K562 (cell line): ENCODE measurements at regions not wholly inside any gene's neighbourhood (a gene's known extent, or its start where the extent isn't known, plus 50 kb on each side); places are given as distances from the start of the nearest gene placed in this dataset.

Experiments
- ATAC-seq: fragments of 200-7000 bp; cut with Tn5 transposase; 3 replicates; pipeline ENCODE4 v1.9.1; 2020; ENCODE audit warnings: moderate library complexity
- BruUV-seq: library from RNA; stranded (reverse); fragments of 400-500 nt; replicated peaks from 2 replicates; lab custom pipeline; 2021; lab: Mats Ljungman, UMichigan
- CTCF ChIA-PET: fragments of 300-600 bp; formaldehyde crosslinking; extraction: SDS; loops from one replicate; lab custom pipeline; 2021; ENCODE audit warnings: low intra/inter-chr PET ratio; lab: Yijun Ruan, JAX
- POLR2A ChIA-PET: fragments of 300-600, 350-650 bp; sonication (Branson Sonifier 250); formaldehyde crosslinking; extraction: SDS; loops from one replicate; lab custom pipeline; 2021; ENCODE audit warnings: antibody characterized with exemption, inconsistent platforms; lab: Yijun Ruan, JAX
- DNase-seq, 4 experiments: peaks; one replicate each; pipeline versions ENCODE4 v3.0.0 to v3.0.0-alpha.2; 2011 to 2018; ENCODE audit warnings: low spot score in 3 of 4, mixed read lengths in 3 of 4; ENCODE audit errors: extremely low read depth in 1 of 4
- FAIRE-seq: peaks from 2 replicates; lab custom pipeline; 2011; peaks lifted over from hg19 to GRCh38; lab: Jason Lieb, UNC
- H2AFZ ChIP-seq: 2 replicates; pipeline ENCODE4 v1.6.0; 2011; ENCODE audit warnings: low read depth, low read length, control low read depth, inconsistent platforms
- H3K27ac ChIP-seq: fragments of 200-600 bp; 3 replicates; pipeline ENCODE4 v1.8.0; 2011; ENCODE audit warnings: low read depth, mild to moderate bottlenecking, control low read depth, inconsistent platforms, low read length, moderate library complexity, mixed read lengths; ENCODE audit errors: extremely low read depth
- H3K27me3 ChIP-seq, 2 experiments: fragments of 300-600 bp in 1 of 2; 2 replicates in 1 of 2; 3 replicates in 1 of 2; pipeline versions ENCODE4 v1.6.0 to v1.8.0; 2011; ENCODE audit warnings: inconsistent platforms in 2 of 2, low read length in 2 of 2, mild to moderate bottlenecking in 1 of 2, mixed read lengths in 1 of 2, moderate library complexity in 1 of 2; ENCODE audit not compliant: control insufficient read depth in 2 of 2, insufficient read depth in 2 of 2
- H3K36me3 ChIP-seq: fragments of 300-600 bp; 3 replicates; pipeline ENCODE4 v1.8.0; 2011; ENCODE audit warnings: mild to moderate bottlenecking, low read length, inconsistent platforms; ENCODE audit not compliant: control insufficient read depth, insufficient read depth
- H3K4me1 ChIP-seq, 2 experiments: fragments of 200-600 bp in 1 of 2; replicated peaks in 1 of 2; 2 replicates in 1 of 2; 3 replicates in 1 of 2; pipeline versions ENCODE4 v1.5.1 to v1.8.0; 2011; ENCODE audit warnings: inconsistent platforms in 2 of 2, low read length in 2 of 2, mild to moderate bottlenecking in 1 of 2, mixed read lengths in 1 of 2, moderate library complexity in 1 of 2; ENCODE audit not compliant: control insufficient read depth in 2 of 2, insufficient read depth in 2 of 2
- H3K4me2 ChIP-seq: 2 replicates; pipeline ENCODE4 v1.6.1; 2011; ENCODE audit warnings: low read length, control low read depth, inconsistent platforms, mixed read lengths; ENCODE audit not compliant: insufficient read depth
- H3K4me3 ChIP-seq: fragments of 200-600 bp; sonication (generic), shearing (Covaris generic); 2 replicates; pipeline ENCODE4 v1.5.1; 2016; ENCODE audit warnings: control low read depth, inconsistent platforms
- H3K79me2 ChIP-seq: fragments of 200-600 bp; 3 replicates; pipeline ENCODE4 v1.8.0; 2011; ENCODE audit warnings: low read length, inconsistent platforms; ENCODE audit not compliant: control insufficient read depth, insufficient read depth
- H3K9ac ChIP-seq, 2 experiments: 2 replicates each; pipeline versions ENCODE4 v1.6.0 to v1.6.1; 2011; ENCODE audit warnings: low read depth in 2 of 2, low read length in 2 of 2, control low read depth in 1 of 2, inconsistent platforms in 1 of 2, mild to moderate bottlenecking in 1 of 2, mixed read lengths in 1 of 2; ENCODE audit not compliant: insufficient read depth in 1 of 2
- H3K9me1 ChIP-seq: one replicate; pipeline ENCODE4 v1.6.0; 2011; ENCODE audit warnings: inconsistent platforms, mild to moderate bottlenecking, low read length, moderate library complexity; ENCODE audit not compliant: control insufficient read depth, insufficient read depth
- H3K9me3 ChIP-seq: replicated peaks from 2 replicates; pipeline ENCODE4 v1.5.1; 2011; ENCODE audit warnings: low read depth, low read length, inconsistent platforms; ENCODE audit not compliant: control insufficient read depth, insufficient read depth
- H4K20me1 ChIP-seq: replicated peaks from 2 replicates; pipeline ENCODE4 v1.6.1; 2011; ENCODE audit warnings: low read length, inconsistent platforms, mixed read lengths; ENCODE audit not compliant: control insufficient read depth, insufficient read depth
- FIP1L1 ChIP-seq: fragments of 200-400 bp; formaldehyde crosslinking; IDR thresholded peaks from 2 replicates; pipeline ENCODE4 v1.6.1; 2018; ENCODE audit warnings: mild to moderate bottlenecking, low read depth, low read length; ENCODE audit not compliant: poor library complexity, severe bottlenecking
- HDAC6 ChIP-seq: IDR thresholded peaks from 2 replicates; pipeline ENCODE4 v1.6.1; 2012; ENCODE audit warnings: low read depth, mild to moderate bottlenecking, control low read depth, inconsistent platforms, low read length, moderate library complexity
- MAFF ChIP-seq: IDR thresholded peaks from 2 replicates; pipeline ENCODE4 v1.6.1; 2012; ENCODE audit warnings: low read length, improper control_type of control experiment
- MAFG ChIP-seq: fragments of 450-650 bp; conservative IDR thresholded peaks from 2 replicates; pipeline ENCODE4 v1.6.1; 2016; ENCODE audit warnings: missing genetic modification characterization, missing compliant biosample characterization
- MAFK ChIP-seq: IDR thresholded peaks from 2 replicates; pipeline ENCODE4 v1.6.1; 2011; ENCODE audit warnings: low read length, improper control_type of control experiment
- POLR2G ChIP-seq: fragments of 200-400 bp; formaldehyde crosslinking; IDR thresholded peaks from 2 replicates; pipeline ENCODE4 v1.6.1; 2017; ENCODE audit warnings: low read depth, mild to moderate bottlenecking, antibody characterized with exemption, low read length, moderate library complexity
- RFX1 ChIP-seq: fragments of 450-650 bp; IDR thresholded peaks from 2 replicates; pipeline ENCODE4 v1.6.1; 2016; ENCODE audit warnings: mild to moderate bottlenecking, moderate library complexity
- ZNF347 ChIP-seq: fragments of 450-650 bp; formaldehyde crosslinking; IDR thresholded peaks from 2 replicates; pipeline ENCODE4 v1.4.0; 2020; ENCODE audit warnings: low read depth, mild to moderate bottlenecking, moderate library complexity
- WGBS: fragments of 100-300 bp; shearing (Covaris generic); methylation state at CpG from one replicate; pipeline ENCODE4 v1.1.6; 2016; ENCODE audit warnings: low coverage, mixed read lengths; ENCODE audit not compliant: insufficient coverage; ENCODE audit errors: missing lambda C conversion rate; 5-methylcytosine and 5-hydroxymethylcytosine counted together
- in situ Hi-C: fragments of 300-500 bp; cut with MboI; formaldehyde crosslinking; loops from 4 replicates; pipeline ENCODE4 v1.15.0; 2018; ENCODE audit warnings: inconsistent platforms, mixed read lengths
- intact Hi-C: fragments of 100-400 bp; cut with micrococcal nuclease; formaldehyde crosslinking; loops from 2 replicates; pipeline ENCODE4 v1.14.2; 2022

- Histone ChIP-seq H3K27me3 (no peaks in the 10 kb centered on the region), H3K9me3 (no peaks in the 10 kb centered on the region), H3K27ac (no peak overlapping the region), H3K79me2 (no peaks in the 10 kb centered on the region), H4K20me1 (no peaks in the 10 kb centered on the region), H2AFZ (no peak overlapping the region), H3K9me1 (no peaks in the 10 kb centered on the region), H3K4me2 (no peak overlapping the region), H3K9ac (no peak overlapping the region), H3K4me3 (no peak overlapping the region), H3K4me1 (no peaks in the 10 kb centered on the region), H3K36me3 (no peaks in the 10 kb centered on the region)
- FAIRE-seq: no peak
- 0% methylated on average over 6 of the region's 6 CpGs for WGBS
- no TSS peak for BruUV-seq
- TF ChIP-seq HDAC6 (no peak), MAFF (peak; percentile 58), ZNF347 (CRISPR knock-in tag) (no peak), FIP1L1 (no peak), MAFK (peak; percentile 25; the same call in 1 of the 2 replicates), POLR2G (no peak), RFX1 (no peak), MAFG (tag) (0 out of 2 replicates have a peak, but pooled peaks have one; percentile 18)
- POLR2A ChIA-PET: no interaction called here
- intact Hi-C loops: no loop called here
- in situ Hi-C loops: no loop called here
- no peak for ATAC-seq
- no peak for DNase-seq
- CTCF ChIA-PET: no interaction called here
These were observed 515.3 kb upstream of the NR5A2 start for GRCh38 chr1:199512037-199512710.
